Left colon (tissue), 2 donors: ENCODE measurements at regions not wholly inside any gene's neighbourhood (a gene's known extent, or its start where the extent isn't known, plus 50 kb on each side); places are given as distances from the start of the nearest gene placed in this dataset.
"Not testable (repeated sequence)": the region's sequence is repeated elsewhere in the genome, so short reads cannot be mapped to it uniquely, and the experiment has no call there.

Experiments
- ATAC-seq: fragments of 200-7000 bp; cut with Tn5 transposase; one replicate; pipeline ENCODE4 v1.9.1; 2020; ENCODE audit warnings: mild to moderate bottlenecking, moderate library complexity
- DNase-seq, 2 donors: peaks; one replicate each; pipeline ENCODE4 v3.0.0-alpha.2; 2020
- intact Hi-C, 2 donors: fragments of 100-400 bp; cut with DNase I in 1 of 2; cut with micrococcal nuclease in 1 of 2; formaldehyde crosslinking; loops; one replicate each; pipeline versions ENCODE4 v1.11.2 to v1.14.0; 2022; cut with DNase I, micrococcal nuclease
- donor health status: DM: no; HTN: no; CAD: no.
- donor health status: DM: yes; HTN: yes; CAD: no.

DNA sequence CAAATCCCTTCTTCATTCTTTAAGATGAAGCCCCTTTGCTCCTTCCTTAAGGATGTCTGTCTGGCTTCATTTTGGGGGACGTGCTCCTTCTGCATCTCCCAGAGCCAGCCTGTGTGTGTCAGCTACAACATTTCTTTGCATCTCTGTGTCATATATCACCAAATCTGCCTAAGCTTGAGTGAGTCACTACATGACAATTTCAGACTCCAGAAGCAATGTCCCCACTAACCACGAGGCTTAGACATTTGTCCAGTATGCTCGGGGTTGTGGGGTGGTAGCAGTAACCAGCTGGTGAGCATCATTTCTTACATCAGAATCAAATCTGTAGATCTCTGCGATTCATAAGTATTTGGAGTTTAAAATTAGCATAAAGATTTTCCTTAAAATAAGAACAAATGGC lies 54.1 kb upstream of the USP14 start:
- intact Hi-C loops, ATAC-seq, DNase-seq: not testable (repeated sequence)

DNA sequence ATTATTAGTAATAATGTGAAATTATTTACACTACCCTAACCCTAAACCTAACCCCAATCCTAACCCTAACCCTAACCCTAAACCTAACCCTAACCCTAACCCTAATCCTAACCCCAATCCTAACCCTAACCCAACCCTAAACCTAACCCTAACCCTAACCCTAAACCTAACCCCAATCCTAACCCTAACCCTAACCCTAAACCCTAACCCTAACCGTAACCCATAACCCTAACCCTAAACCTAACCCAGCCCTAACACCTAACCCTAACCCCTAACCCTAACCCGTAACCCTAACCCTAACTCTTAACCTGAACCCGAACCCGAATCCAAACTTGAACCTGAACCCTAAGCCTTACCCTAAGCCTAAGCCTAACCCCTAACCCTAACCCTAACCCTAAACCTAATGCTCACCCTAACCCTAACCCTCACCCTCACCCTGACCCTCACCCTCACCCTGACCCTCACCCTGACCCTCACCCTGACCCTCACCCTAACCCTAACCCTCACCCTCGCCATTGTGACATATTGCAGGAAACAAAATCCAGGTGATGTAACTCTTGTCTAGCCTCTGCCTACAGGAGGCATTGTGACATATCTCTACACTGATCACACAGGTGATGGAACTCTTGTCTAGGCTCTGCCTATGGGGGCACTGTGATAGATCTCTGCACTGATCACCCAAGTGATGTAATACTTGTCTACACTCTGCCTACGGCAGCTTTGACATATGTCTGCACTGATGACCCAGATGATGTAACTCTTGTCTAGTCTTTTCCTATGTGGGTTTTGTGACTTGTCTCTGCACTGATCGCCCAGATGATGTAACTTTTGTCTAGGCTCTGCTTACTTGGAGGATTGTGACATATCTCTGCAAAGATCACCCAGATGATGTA lies 53.0 kb upstream of the USP14 start:
- ATAC-seq, DNase-seq, intact Hi-C loops: not testable (repeated sequence)

DNA sequence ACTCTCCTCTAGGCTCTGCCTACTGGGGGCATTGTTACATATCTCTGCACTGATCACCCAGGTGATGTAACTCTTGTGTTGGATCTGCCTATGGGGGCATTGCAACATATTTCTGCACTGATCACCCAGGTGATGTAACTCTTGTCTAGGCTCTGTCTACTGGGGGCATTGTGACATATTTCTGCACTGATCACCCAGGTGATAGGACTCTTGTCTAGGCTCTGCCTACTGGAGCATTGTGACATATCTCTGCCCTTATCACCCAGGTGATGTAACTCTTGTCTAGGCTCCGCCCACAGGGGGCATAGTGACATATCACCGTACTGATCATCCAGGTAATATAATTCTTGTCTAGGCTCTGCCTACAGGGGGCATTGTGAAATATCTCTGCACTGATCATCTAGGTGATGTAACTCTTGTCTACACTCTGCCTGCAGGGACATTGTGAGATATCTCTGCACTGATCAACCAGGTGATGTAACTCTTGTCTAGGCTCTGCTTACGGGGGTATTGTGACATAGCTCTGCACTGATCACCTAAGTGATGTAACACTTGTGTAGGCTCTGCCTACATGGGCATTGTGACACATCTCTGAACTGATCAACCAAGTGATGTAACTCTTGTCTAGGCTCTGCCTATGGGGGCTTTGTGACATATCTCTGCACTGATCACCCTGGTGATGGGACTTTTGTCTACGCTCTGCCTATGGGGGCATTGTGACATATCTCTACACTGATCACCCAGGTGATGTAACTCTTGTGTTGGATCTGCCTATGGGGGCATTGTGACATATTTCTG lies 52.1 kb upstream of the USP14 start:
- intact Hi-C loops, DNase-seq: not testable (repeated sequence)

DNA sequence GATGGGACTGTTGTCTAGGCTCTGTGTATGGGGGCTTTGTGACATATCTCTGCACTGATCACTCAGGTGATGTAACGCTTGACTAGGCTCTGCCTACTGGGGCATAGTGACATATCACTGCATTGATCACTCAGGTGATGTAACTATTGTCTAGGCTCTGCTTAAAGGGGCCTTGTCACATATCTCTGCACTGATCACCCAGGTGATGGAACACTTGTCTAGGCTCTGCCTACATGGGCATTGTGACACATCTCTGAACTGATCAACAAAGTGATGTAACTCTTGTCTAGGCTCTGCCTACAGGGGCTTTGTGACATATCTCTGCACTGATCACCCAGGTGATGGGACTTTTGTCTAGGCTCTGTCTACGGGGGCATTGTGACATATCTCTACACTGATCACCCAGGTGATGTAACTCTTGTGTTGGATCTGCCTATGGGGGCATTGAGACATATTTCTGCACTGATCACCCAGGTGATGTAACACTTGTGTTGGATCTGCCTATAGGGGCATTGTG lies 51.4 kb upstream of the USP14 start:
- intact Hi-C loops, DNase-seq, ATAC-seq: not testable (repeated sequence)

More for the DNA sequence above, 52.1 kb upstream of the USP14 start:
- not testable (repeated sequence) for ATAC-seq

DNA sequence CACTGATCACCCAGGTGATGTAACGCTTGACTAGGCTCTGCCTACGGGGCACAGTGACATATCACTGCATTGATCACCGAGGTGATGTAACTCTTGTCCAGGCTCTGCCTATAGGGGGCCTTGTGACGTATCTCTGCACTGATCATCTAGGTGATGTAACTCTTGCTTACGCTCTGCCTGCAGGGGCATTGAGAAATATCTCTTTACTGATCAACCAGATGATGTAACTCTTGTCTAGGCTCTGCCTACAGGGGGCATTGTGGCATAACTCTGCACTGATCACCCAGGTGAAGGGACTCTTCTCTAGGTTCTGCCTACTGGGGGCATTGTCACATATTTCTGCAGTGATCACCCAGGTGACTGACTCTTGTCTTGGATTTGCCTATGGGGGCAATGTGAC lies 50.9 kb upstream of the USP14 start:
- ATAC-seq, DNase-seq, intact Hi-C loops: not testable (repeated sequence)

DNA sequence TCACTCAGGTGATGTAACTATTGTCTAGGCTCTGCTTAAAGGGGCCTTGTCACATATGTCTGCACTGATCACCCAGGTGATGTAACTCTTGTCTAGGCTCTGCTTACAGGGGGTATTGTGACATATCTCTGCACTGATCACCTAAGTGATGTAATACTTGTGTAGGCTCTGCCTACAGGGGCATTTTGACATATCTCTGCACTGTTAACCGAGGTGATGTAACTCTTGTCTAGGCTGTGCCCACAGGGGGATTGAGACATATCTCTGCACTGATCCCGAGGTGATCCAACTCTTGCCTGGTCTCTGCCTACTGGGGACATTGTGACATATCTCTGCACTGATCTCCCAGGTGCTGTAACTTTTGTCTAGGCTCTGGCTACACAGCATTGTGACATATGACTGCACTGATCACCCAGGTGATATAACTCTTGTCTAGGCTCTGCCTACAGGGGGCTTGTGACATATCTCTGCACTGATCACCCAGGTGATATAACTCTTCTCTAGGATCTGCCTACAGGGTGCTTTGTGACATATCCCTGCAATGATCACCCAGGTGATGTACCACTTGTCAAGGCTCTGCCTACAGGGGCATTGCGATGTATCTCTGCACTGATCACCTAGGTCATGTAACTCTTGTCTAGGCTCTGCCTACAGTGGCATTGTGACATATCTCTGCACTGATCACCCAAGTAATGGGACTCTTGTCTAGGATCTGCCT lies 50.3 kb upstream of the USP14 start:
- ATAC-seq: peak; percentile 35
- DNase-seq, intact Hi-C loops: not testable (repeated sequence)
